Daoy (cell line): ENCODE measurements at regions not wholly inside any gene's neighbourhood (a gene's known extent, or its start where the extent isn't known, plus 50 kb on each side); places are given as distances from the start of the nearest gene placed in this dataset.
"Not testable (repeated sequence)": the region's sequence is repeated elsewhere in the genome, so short reads cannot be mapped to it uniquely, and the experiment has no call there.

Experiments
- DNase-seq: peaks from one replicate; pipeline ENCODE4 v3.0.0-alpha.2; 2015; ENCODE audit warnings: low read depth

DNA sequence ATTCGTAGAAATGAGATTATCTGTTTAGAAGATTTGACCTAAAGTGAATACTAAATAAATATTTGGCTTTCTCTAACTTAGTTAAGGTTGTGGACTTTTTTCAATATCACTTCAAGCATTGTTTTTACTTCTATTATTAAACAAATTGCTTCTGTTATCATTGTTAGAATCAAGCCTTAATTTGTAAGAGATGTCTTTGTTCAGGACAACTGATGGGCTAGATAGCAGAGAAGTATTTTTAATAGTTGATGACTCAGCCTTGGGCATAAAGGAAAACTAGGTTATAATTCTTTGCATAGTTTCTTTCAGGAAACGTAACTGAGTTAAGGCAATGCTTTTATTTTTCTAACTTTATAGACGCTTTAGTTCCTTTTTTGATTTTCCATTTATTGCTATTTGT is 128.8 kb upstream of the SMIM30 start:
- DNase-seq: no peak

GRCh38 chr7:113246738-113247137 is 128.4 kb upstream of the SMIM30 start:
- no peak for DNase-seq

GRCh38 chr7:113232885-113233284 is 114.5 kb upstream of the SMIM30 start:
- DNase-seq: no peak

DNA sequence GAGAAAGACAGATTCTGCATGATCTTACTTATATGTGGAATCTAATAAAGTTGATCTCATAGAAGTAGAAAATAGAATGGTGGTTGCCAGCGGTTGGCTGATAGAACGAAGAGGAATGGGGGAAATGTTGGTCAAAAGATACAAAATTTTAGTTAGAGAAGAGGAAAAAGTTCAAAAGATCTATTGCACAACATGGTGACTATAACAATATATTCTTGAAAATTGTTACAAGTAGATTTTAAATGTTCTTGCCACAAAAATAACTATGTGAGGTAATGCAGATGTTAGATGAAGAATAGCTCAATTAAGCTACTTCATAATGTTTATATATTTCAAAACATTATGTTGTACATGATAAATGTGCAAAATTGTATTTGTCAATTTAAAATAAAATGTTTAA is 112.3 kb upstream of the SMIM30 start:
- DNase-seq: no peak

- DNase-seq: no peak
Observed at GRCh38 chr7:113217314-113217713, 99.0 kb upstream of the SMIM30 start.

DNA sequence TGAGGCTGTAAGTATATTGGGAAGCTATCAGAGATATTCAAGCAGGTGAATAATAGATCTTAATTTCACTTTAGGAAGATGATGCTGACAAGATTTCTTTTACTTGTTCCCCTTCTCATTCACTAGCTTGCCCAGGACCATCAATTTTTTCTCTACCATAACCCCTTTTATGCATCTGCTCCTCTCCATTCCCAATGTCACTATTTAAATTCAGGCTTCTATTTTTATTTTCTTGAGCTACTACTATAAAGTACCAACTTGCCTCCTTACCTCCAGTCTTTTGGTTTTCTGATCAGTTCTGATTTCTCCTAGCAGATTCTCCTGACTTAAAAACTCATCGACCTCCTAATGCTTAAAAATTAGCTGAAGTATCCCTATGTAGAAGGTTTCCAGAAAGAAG is 97.7 kb upstream of the SMIM30 start:
- no peak for DNase-seq

GRCh38 chr7:113209449-113210203 is 91.3 kb upstream of the SMIM30 start:
- DNase-seq: no peak

DNA sequence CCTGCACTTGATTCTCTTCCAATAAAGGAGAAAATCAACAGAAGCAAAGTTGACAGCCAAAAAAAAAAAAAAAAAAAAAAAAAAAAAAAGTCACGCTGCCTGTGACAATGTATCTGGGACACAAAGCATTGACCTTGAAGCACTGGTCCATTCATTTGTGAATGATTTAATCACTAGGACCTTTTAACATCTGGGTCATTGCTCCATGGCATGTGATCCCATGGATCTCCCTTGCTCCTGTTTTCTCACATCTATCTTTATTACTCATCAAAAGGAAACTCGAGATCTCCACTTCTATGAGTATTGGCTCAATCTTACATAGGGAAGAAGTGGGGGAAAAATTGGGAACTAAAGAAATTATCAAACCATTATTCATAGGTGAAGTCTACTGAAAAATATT is 89.6 kb upstream of the SMIM30 start:
- no peak for DNase-seq

DNA sequence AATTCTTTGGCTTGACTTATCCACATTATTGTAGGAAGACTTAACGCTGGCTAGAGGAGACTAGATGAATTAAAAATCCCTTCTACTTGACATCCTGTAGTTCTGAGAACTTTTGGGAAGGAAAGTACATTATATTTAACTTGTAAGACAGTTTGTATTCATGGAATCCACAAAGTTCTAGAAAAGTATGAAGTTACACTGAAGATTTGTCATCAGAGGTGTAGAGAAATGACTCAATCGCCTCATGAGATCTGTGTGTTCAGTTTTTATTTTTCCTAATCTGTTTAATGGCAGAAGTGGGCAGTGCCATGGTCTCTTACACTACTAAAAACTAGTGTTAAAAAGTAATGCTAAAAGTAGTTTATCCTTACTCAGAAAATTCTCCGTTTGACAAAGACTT is 89.1 kb upstream of the SMIM30 start:
- no peak for DNase-seq

- DNase-seq: no peak
Observed at GRCh38 chr7:113204415-113204814, 86.1 kb upstream of the SMIM30 start.

DNA sequence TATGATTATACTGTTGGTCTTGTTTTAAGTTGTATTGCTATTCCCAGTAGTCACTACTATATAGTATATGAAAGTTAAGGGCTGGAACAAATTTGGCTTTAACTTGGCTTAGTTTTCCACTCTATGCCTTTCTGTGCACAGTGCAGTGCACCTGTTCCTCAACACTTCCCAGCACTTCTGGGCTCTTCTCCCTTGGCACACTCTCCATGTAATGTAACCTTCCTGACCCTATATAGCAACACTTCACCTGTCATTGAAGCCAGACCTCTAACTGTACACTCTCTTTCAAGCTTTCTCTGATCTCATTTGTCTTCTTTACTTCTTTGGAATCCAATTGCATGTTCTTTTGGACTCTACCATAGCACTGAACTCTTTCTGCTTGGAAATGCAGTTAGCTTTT is 83.9 kb upstream of the SMIM30 start:
- no peak for DNase-seq

- no peak for DNase-seq
Observed at GRCh38 chr7:113200281-113200680, 81.9 kb upstream of the SMIM30 start.

GRCh38 chr7:113199841-113200240 is 81.5 kb upstream of the SMIM30 start:
- no peak for DNase-seq

DNA sequence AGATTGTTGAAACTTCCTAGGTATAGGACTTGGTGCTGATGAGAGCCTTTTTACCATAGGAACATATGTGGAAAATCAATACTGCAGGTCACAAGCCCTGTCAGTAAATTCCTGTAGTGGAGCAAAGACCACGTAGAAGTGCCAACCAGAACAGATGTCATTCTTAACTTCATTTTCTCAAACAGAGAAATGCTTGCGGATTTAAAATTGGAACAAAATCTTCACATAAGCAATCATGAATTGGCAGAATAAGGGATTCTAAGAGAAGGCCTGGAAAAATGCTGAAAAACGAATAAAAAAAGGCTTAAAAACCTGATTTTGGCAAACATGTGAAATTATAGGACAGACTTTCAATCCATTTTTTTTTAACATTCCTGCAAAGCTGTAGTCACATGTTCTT is 80.8 kb upstream of the SMIM30 start:
- DNase-seq: no peak

DNA sequence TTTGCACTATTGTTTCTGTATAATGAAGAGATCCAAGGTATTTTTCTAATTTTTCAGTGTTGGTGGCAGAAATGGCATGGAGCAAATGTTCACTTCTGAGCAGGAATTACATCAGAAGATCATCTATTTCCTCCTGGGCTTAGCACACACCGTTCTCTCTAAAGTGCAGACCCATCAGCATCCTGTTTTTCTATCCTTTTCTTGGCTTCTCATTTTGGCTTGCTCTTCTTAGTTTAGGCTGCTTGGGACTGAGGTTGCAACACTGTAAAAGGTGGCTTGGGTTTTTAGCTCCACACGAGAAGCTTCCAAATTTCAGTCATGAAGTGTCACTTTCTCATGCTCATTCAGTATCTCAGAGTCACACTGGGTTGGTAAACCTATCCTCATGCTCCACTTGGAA is 79.9 kb upstream of the SMIM30 start:
- no peak for DNase-seq

- DNase-seq: no peak
Observed at GRCh38 chr7:113197274-113197673, 78.9 kb upstream of the SMIM30 start.

DNA sequence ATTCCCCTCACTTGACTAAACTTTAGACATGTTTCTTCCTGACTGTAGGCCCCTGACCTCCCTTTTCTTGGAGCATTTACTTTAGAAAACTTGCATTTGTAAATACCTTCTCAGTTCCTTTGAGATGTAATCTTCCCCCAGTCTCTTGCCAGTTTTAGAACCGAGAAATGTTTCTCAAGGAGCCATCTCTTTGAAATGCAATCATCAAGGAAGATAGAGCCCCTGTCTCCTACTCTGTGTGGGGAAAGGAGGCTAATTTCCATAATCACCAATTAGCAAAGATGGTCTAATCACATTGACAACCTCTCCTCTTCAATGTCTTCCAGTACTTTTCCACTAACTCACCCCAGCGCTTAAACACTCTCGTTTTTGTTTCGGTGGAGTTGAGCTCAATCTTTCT is 70.0 kb upstream of the SMIM30 start:
- no peak for DNase-seq

DNA sequence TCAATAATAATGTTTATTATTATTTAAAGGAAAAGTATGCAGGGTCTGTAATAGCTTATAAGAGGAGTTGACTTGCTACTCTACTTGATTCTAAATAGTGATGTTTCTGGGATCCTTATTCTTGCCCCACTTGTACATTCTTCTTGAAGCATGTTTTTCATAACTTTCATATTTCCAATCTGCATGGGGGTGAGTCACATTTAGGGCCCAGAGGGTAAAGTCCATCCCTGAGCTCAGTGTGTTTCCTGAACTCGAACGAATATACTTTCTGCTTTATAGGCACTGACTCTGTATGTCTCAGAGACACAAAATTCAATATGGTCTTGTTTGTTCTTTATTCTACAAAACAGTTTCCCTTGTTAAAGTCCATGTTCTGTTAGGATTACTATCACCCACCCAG is 61.0 kb upstream of the SMIM30 start:
- DNase-seq: no peak

DNA sequence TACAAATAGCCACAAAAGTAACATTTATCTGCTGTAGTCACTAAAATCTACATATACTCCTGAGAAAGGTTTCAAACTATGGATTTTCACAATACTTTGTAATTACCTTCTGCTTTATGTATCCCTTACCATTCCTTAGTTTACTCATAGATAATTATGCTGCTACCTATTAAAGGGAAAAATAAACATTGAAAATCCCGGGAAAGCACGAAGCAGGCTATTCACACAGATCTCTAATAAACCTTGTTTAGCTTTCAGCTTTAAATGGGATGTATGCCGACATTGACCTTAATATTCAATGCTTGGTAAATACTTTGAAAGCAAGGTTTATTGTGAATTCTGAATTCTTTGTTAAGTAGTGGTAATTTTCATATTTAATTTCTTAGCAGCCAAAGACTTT is 58.5 kb upstream of the SMIM30 start:
- DNase-seq: no peak

DNA sequence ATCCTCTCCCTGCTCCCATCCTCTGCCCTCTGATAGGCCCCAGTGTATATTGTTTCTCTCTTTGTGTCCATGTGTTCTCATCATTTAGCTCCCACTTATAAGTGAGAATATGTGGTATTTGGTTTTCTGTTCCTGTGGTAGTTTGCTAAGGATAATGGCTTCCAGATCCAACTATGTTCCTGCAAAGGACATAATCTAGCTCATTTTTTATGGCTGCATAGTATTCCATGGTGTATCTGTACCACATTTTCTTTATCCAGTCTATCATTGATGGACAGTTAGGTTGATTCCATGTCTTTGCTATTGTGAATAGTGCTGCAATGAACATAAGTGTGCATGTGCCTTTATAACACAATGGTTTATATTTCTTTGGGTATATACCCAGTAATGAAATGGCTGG is 57.8 kb upstream of the SMIM30 start:
- DNase-seq: not testable (repeated sequence)

GRCh38 chr7:113175525-113176104 is 57.3 kb upstream of the SMIM30 start:
- no peak for DNase-seq

- no peak for DNase-seq
Observed at GRCh38 chr7:113172726-113173125, 54.4 kb upstream of the SMIM30 start.

DNA sequence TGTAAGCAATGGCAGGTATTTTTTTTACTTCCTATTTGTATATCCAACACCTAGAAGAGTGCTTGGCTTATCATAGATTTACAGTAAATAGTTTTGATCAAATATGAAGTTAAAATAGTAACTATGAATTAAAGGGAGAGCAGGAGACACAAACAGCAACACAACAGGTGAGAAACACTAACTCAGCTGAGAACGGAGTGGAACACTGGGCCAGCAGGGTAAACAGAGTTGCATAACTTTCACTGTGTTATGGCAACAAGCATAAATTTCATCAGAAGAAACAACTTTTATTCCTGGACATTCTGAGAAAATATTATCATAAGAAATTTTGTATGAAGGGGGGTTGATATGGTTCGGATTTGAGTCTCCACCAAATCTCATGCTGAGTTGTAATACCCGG is 52.2 kb upstream of the SMIM30 start:
- no peak for DNase-seq
